ENCODE measurements at regions not wholly inside any gene's neighbourhood (a gene's known extent, or its start where the extent isn't known, plus 50 kb on each side); places are given as distances from the start of the nearest gene placed in this dataset.

DNA sequence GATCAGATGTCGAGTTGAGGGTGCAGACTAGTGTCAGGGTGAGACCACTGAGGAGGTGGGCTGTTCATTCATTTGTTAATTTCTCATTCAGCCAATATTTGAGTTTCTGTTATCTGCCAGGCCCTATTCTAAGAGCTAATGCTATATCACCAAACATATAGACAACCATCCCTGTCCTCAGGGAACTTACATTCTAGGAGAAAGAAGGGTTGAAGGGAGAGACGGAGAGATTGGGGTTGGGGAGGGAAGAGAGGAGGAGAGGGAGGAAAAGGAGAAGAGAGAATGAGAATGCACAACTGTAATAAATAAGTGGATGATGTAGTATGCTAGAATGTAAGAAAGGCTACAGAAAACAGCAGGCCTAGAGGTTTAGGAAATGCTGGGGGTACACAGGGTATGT is 129.9 kb upstream of the PITX1 start:
- peaks cover 26 to 48% of the 10 kb centered on the region in 2 donors for H3K27me3 Mint-ChIP-seq
- no peak overlapping the region for H3K27ac Mint-ChIP-seq
- peaks cover 3% of the 10 kb centered on the region for H3K9me3 ChIP-seq
- H3K36me3 Mint-ChIP-seq: no peaks in the 10 kb centered on the region
- no peak overlapping the region for H3K27ac ChIP-seq (ENCODE audit: low read length)
- DNase-seq (no peak), ATAC-seq (replicated peaks in 1 of 4) (no peak)
- no peak overlapping the region for H3K4me3 Mint-ChIP-seq
- no peaks in the 10 kb centered on the region for H3K4me1 ChIP-seq (ENCODE audit: control insufficient read depth in 1 of 2, extremely low read depth in 1 of 2, insufficient read depth in 2 of 2, low read length in 2 of 2)
- WGBS (ENCODE audit: insufficient coverage): 86% methylated on average over 1 of the region's 2 CpGs
- CTCF ChIA-PET: no interaction called here
- POLR2A ChIA-PET: no interaction called here
- peaks cover 7 to 19% (median 12%) of the 10 kb centered on the region in 3 donors for H3K9me3 Mint-ChIP-seq
- no peak overlapping the region for H3K4me3 ChIP-seq (ENCODE audit: control insufficient read depth in 1 of 2, extremely low read depth in 1 of 2, low read length in 1 of 2)
- no peaks in the 10 kb centered on the region for H3K36me3 ChIP-seq (ENCODE audit: control insufficient read depth in 2 of 2, extremely low read depth in 1 of 2, insufficient read depth in 1 of 2, low read length in 1 of 2)
- H3K4me1 Mint-ChIP-seq: no peaks in the 10 kb centered on the region
- peaks cover 2 to 25% of the 10 kb centered on the region in 2 experiments for H3K27me3 ChIP-seq (replicated peaks in 1 of 2; ENCODE audit: control insufficient read depth in 2 of 2, extremely low read depth in 1 of 2, insufficient read depth in 2 of 2, low read length in 1 of 2)

DNA sequence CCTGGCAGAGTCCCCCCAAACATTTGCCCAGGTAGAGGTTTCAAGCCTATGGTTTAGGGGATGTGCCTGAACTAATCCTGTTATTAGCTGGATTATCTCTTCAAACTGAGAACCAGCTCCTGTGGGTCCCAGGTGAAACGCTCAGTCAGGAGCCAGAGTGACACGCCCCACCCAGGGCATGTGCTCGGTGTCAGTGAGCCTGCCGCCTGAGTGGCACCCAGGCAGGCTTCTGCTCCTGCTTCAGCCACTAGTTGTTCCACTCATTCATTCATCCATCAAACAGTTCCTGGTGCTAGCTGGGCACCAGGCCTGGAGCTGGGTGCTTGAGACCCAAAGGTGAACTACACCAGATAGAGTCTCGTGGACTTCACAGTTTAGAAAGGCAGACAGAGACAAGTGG is 129.4 kb upstream of the PITX1 start:
- H3K27me3 Mint-ChIP-seq: peaks cover 21 to 42% of the 10 kb centered on the region in 2 donors
- no peaks in the 10 kb centered on the region for H3K36me3 Mint-ChIP-seq
- CTCF ChIA-PET: no interaction called here
- POLR2A ChIA-PET: no interaction called here
- peaks cover 1 to 19% of the 10 kb centered on the region in 2 experiments for H3K27me3 ChIP-seq (replicated peaks in 1 of 2; ENCODE audit: control insufficient read depth in 2 of 2, extremely low read depth in 1 of 2, insufficient read depth in 2 of 2, low read length in 1 of 2)
- H3K4me1 Mint-ChIP-seq: no peaks in the 10 kb centered on the region
- H3K27ac Mint-ChIP-seq: no peak overlapping the region
- H3K4me1 ChIP-seq (ENCODE audit: control insufficient read depth in 1 of 2, extremely low read depth in 1 of 2, insufficient read depth in 2 of 2, low read length in 2 of 2): no peaks in the 10 kb centered on the region
- WGBS (ENCODE audit: insufficient coverage): 85% methylated on average over 5 of the region's 5 CpGs
- H3K9me3 ChIP-seq: peaks cover 5% of the 10 kb centered on the region
- H3K4me3 ChIP-seq (ENCODE audit: control insufficient read depth in 1 of 2, extremely low read depth in 1 of 2, low read length in 1 of 2): no peak overlapping the region
- H3K27ac ChIP-seq (ENCODE audit: low read length): no peak overlapping the region
- peaks cover 9 to 24% (median 14%) of the 10 kb centered on the region in 3 donors for H3K9me3 Mint-ChIP-seq
- DNase-seq (no peak), ATAC-seq (replicated peaks in 1 of 4) (no peak)
- no peaks in the 10 kb centered on the region for H3K36me3 ChIP-seq (ENCODE audit: control insufficient read depth in 2 of 2, extremely low read depth in 1 of 2, insufficient read depth in 1 of 2, low read length in 1 of 2)
- no peak overlapping the region for H3K4me3 Mint-ChIP-seq

DNA sequence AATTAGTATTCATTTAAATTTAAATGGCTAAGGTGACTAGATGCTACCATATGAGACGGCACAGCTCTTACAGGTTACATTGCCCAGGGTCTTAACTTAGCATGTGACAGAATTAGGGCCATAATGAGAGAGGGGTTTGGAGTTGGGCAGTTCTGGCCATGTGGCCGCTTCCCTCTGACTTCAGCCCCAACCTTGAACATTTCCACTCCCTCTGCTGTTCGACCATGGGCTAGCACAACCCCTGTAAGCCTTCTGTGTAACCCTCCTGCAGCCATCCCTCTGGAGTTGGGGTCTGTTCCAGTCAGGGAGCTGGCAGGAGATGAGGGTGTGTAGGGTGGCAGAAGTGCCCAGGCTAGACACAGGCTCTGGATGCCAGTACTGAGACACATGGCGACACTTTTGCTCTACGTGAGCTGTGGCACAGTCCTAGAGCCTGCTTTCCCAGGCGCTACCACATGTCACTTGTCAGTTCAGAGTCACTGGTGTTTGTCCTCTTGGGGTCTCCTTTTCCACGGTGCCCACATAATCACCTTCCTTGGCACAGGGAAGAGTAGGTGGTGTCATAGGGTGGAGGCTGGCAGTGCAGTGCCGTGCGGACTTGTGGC is 128.7 kb upstream of the PITX1 start:
- H3K27ac ChIP-seq (ENCODE audit: low read length): no peak overlapping the region
- no peak for ATAC-seq (replicated peaks in 1 of 4)

DNA sequence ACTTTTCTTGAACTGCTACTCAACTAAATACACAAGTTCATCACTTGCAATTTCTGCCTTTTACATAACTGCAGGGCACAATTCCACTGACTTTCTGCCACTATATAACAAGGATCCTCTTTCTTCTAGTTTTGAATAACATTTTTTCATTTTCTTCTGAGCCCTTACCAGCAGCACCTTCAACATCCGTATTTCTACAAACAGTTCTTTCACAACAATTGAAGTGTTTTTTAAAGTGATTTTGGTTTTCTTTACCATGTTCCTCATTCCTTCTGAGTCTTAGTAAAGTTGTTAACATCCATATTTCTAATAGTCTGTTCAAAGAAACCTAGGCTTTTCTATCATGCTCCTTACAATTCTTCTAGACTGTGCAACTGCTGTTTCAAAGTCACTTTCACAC is 127.2 kb upstream of the PITX1 start:
- DNase-seq: no peak
- peaks cover 0 to 22% of the 10 kb centered on the region in 2 experiments for H3K27me3 ChIP-seq (replicated peaks in 1 of 2; ENCODE audit: control insufficient read depth in 2 of 2, extremely low read depth in 1 of 2, insufficient read depth in 2 of 2, low read length in 1 of 2)
- no peak for ATAC-seq (replicated peaks in 1 of 4)
- H3K27me3 Mint-ChIP-seq: peaks cover 16 to 25% of the 10 kb centered on the region in 2 donors
- no peak overlapping the region for H3K27ac ChIP-seq (ENCODE audit: low read length)
- ChIA-PET CTCF (no interaction called here), POLR2A (no interaction called here)
- H3K4me1 Mint-ChIP-seq: no peaks in the 10 kb centered on the region
- no CpG with 5 or more reads among the region's 1 CpG for WGBS (ENCODE audit: insufficient coverage)
- H3K27ac Mint-ChIP-seq: no peak overlapping the region
- H3K4me1 ChIP-seq (ENCODE audit: control insufficient read depth in 1 of 2, extremely low read depth in 1 of 2, insufficient read depth in 2 of 2, low read length in 2 of 2): no peaks in the 10 kb centered on the region
- no peaks in the 10 kb centered on the region for H3K36me3 Mint-ChIP-seq
- no peak overlapping the region for H3K4me3 Mint-ChIP-seq
- H3K9me3 ChIP-seq: peaks cover 5% of the 10 kb centered on the region
- H3K4me3 ChIP-seq (ENCODE audit: control insufficient read depth in 1 of 2, extremely low read depth in 1 of 2, low read length in 1 of 2): no peak overlapping the region
- peaks cover 9 to 36% (median 19%) of the 10 kb centered on the region in 3 donors for H3K9me3 Mint-ChIP-seq
- H3K36me3 ChIP-seq (ENCODE audit: control insufficient read depth in 2 of 2, extremely low read depth in 1 of 2, insufficient read depth in 1 of 2, low read length in 1 of 2): no peaks in the 10 kb centered on the region

More for the DNA sequence above, 128.7 kb upstream of the PITX1 start:
- no peaks in the 10 kb centered on the region for H3K36me3 ChIP-seq (ENCODE audit: control insufficient read depth in 2 of 2, extremely low read depth in 1 of 2, insufficient read depth in 1 of 2, low read length in 1 of 2)
- peaks cover 0 to 15% of the 10 kb centered on the region in 2 experiments for H3K27me3 ChIP-seq (replicated peaks in 1 of 2; ENCODE audit: control insufficient read depth in 2 of 2, extremely low read depth in 1 of 2, insufficient read depth in 2 of 2, low read length in 1 of 2)
- no peaks in the 10 kb centered on the region for H3K4me1 ChIP-seq (ENCODE audit: control insufficient read depth in 1 of 2, extremely low read depth in 1 of 2, insufficient read depth in 2 of 2, low read length in 2 of 2)
- ChIA-PET POLR2A (no interaction called here), CTCF (no interaction called here)
- WGBS (ENCODE audit: insufficient coverage): 87% methylated on average over 6 of the region's 9 CpGs
- H3K9me3 Mint-ChIP-seq: peaks cover 9 to 31% (median 18%) of the 10 kb centered on the region in 3 donors
- H3K4me3 ChIP-seq (ENCODE audit: control insufficient read depth in 1 of 2, extremely low read depth in 1 of 2, low read length in 1 of 2): no peak overlapping the region
- peaks cover 21 to 39% of the 10 kb centered on the region in 2 donors for H3K27me3 Mint-ChIP-seq
- no peak overlapping the region for H3K27ac Mint-ChIP-seq
- DNase-seq: no peak
- no peaks in the 10 kb centered on the region for H3K4me1 Mint-ChIP-seq
- no peaks in the 10 kb centered on the region for H3K36me3 Mint-ChIP-seq
- peaks cover 5% of the 10 kb centered on the region for H3K9me3 ChIP-seq
- H3K4me3 Mint-ChIP-seq: no peak overlapping the region

DNA sequence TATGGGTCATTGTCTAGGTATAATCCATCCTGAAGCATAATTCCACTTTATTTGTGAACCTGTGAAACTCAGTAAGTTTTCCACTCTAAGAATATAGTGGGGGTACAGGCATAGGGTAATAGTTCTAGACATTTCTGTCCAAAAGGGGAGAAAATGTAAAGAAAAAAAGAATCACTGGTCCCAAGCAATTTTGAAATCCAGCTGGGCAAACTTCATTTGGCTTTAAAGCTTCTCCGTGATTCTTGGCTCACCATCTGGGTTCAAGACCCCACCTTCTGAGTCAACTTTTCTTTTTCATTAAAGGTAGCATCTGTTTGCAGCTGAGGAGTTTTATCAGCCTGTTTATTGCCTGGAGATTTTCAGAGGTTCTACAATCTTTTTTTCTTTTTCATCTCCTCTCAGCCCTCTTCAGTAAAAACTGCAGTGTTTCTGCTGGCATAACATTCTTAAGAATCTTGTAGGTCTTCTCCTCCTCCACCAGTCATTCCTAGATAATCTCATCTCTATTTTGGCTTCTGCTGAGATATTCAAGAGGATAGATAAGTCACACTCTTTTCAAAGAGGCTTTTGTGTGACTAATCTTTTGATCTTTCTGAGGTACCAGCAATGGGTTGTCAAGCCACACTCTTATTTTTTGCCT is 126.1 kb upstream of the PITX1 start:
- ChIA-PET CTCF (no interaction called here), POLR2A (no interaction called here)
- no CpG with 5 or more reads among the region's 1 CpG for WGBS (ENCODE audit: insufficient coverage)
- H3K9me3 Mint-ChIP-seq: peaks cover 9 to 38% (median 19%) of the 10 kb centered on the region in 3 donors
- H3K36me3 Mint-ChIP-seq: no peaks in the 10 kb centered on the region
- H3K27ac Mint-ChIP-seq: no peak overlapping the region
- no peak overlapping the region for H3K4me3 Mint-ChIP-seq
- no peak for ATAC-seq (replicated peaks in 1 of 4)
- Histone ChIP-seq H3K9me3 (peaks cover 5% of the 10 kb centered on the region), H3K27ac (ENCODE audit: low read length) (no peak overlapping the region), H3K4me1 (ENCODE audit: control insufficient read depth in 1 of 2, extremely low read depth in 1 of 2, insufficient read depth in 2 of 2, low read length in 2 of 2) (no peaks in the 10 kb centered on the region), H3K4me3 (ENCODE audit: control insufficient read depth in 1 of 2, extremely low read depth in 1 of 2, low read length in 1 of 2) (no peak overlapping the region), H3K36me3 (ENCODE audit: control insufficient read depth in 2 of 2, extremely low read depth in 1 of 2, insufficient read depth in 1 of 2, low read length in 1 of 2) (no peaks in the 10 kb centered on the region), H3K27me3 (replicated peaks in 1 of 2; ENCODE audit: control insufficient read depth in 2 of 2, extremely low read depth in 1 of 2, insufficient read depth in 2 of 2, low read length in 1 of 2) (peaks cover 0 to 28% of the 10 kb centered on the region in 2 experiments)
- H3K4me1 Mint-ChIP-seq: no peaks in the 10 kb centered on the region
- DNase-seq: no peak
- peaks cover 14 to 22% of the 10 kb centered on the region in 2 donors for H3K27me3 Mint-ChIP-seq

DNA sequence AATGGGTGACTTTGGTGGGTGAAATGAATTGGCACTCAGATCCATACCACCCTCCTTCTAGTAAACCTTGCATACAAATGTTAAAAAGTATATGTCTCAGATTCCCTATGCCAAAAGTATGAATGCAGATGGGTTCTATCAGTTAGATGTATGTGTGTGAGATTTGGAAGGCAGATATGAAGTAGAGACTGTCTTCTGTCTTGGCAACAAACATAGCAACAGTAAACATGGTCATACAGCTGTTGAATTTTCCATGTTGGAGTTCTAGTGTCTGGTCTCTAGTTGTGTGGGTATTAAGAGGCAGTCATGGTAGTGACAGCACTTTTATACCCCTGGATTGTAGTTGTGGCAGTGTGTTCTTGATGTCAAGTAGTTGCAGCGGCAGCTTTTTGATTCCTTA is 125.6 kb upstream of the PITX1 start:
- no CpG with 5 or more reads among the region's 1 CpG for whole genome bisulfite sequencing (ENCODE audit: insufficient coverage)
- Mint-ChIP-seq H3K9me3 (peaks cover 9 to 38% (median 19%) of the 10 kb centered on the region in 3 donors), H3K27me3 (peaks cover 14 to 22% of the 10 kb centered on the region in 2 donors), H3K27ac (no peak overlapping the region), H3K4me3 (no peak overlapping the region), H3K4me1 (no peaks in the 10 kb centered on the region), H3K36me3 (no peaks in the 10 kb centered on the region)
- DNase-seq (no peak), ATAC-seq (replicated peaks in 1 of 4) (no peak)
- peaks cover 0 to 30% of the 10 kb centered on the region in 2 experiments for H3K27me3 ChIP-seq (replicated peaks in 1 of 2; ENCODE audit: control insufficient read depth in 2 of 2, extremely low read depth in 1 of 2, insufficient read depth in 2 of 2, low read length in 1 of 2)
- H3K9me3 ChIP-seq: peaks cover 5% of the 10 kb centered on the region
- H3K36me3 ChIP-seq (ENCODE audit: control insufficient read depth in 2 of 2, extremely low read depth in 1 of 2, insufficient read depth in 1 of 2, low read length in 1 of 2): no peaks in the 10 kb centered on the region
- POLR2A ChIA-PET: no interaction called here
- no peaks in the 10 kb centered on the region for H3K4me1 ChIP-seq (ENCODE audit: control insufficient read depth in 1 of 2, extremely low read depth in 1 of 2, insufficient read depth in 2 of 2, low read length in 2 of 2)
- no peak overlapping the region for H3K4me3 ChIP-seq (ENCODE audit: control insufficient read depth in 1 of 2, extremely low read depth in 1 of 2, low read length in 1 of 2)
- H3K27ac ChIP-seq (ENCODE audit: low read length): no peak overlapping the region
- CTCF ChIA-PET: no interaction called here
